PC-9 (cell line): ENCODE measurements at regions not wholly inside any gene's neighbourhood (a gene's known extent, or its start where the extent isn't known, plus 50 kb on each side); places are given as distances from the start of the nearest gene placed in this dataset.

Experiments used
- EZH2 ChIP-seq: fragments of 200-600 bp; sonication (generic); IDR thresholded peaks from 2 replicates; pipeline ENCODE4 v1.8.0; 2017; ENCODE audit warnings: antibody characterized with exemption, low read depth
- TF ChIP-seq, protein P1 (sequence below): fragments of 200-600 bp; sonication (generic); conservative IDR thresholded peaks from 2 replicates; pipeline ENCODE4 v1.6.1; 2017; ENCODE audit warnings: mixed run types, antibody characterized with exemption, mild to moderate bottlenecking, moderate library complexity

DNA sequence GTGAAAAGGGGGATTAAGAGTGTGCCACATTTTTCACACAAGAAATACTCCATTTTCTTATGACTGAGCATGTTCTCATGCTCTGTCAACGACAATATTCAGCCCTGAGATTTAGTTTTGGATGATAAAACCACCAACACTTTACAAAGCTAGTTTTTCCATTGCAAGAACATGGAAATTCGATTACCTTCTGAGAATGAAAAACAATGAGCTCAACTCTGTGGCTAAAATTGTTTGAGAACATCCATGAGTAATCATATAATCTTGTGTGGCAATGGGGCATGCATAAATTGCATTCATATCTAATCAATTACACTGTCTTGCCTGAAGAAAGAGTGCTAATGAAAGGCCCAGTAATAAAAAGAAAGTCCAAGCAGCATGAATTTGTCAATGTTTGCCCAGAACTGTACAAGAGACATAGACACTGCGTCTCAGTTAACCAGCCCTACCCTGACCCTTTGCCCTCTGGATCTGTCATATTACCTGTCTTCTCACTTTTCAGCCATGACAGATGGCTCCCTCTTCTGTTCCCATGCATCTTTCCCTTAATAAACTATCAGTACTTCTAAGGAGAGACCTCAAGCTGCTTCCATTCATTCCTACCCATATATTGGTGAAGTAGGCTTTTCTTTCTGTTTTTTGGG, 253.4 kb downstream of the FAM76B start:
- TF ChIP-seq, protein P1, sequence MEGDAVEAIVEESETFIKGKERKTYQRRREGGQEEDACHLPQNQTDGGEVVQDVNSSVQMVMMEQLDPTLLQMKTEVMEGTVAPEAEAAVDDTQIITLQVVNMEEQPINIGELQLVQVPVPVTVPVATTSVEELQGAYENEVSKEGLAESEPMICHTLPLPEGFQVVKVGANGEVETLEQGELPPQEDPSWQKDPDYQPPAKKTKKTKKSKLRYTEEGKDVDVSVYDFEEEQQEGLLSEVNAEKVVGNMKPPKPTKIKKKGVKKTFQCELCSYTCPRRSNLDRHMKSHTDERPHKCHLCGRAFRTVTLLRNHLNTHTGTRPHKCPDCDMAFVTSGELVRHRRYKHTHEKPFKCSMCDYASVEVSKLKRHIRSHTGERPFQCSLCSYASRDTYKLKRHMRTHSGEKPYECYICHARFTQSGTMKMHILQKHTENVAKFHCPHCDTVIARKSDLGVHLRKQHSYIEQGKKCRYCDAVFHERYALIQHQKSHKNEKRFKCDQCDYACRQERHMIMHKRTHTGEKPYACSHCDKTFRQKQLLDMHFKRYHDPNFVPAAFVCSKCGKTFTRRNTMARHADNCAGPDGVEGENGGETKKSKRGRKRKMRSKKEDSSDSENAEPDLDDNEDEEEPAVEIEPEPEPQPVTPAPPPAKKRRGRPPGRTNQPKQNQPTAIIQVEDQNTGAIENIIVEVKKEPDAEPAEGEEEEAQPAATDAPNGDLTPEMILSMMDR: no peak
- TF ChIP-seq EZH2: no peak
